ENCODE measurements at regions not wholly inside any gene's neighbourhood (a gene's known extent, or its start where the extent isn't known, plus 50 kb on each side); places are given as distances from the start of the nearest gene placed in this dataset.

DNA sequence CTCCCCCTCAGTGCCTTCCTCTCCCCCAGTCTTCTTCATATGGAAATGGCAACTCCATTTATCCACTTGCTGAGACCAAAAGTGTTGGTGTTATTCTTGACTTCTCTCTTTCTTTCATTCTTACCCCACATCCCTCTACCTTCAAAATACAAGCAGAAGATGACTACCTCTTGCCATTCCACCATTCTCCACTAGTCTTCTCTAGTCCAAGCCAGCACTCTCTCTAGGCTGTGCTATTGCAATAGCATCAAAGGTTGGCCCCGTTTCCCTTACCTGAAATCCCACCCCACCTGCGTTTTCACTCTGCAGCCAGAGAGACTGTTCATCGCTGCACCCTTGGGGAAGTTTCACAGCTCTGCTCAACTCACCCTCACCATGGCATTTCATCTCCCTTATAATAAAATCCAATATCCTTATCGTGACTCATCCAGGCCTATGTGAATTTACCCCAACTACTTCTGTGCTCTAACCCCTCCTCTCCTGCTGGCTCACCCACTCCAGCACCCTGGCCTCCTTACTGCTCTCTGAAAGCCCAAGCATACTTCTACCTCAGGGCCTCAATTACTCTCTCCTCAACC is 109.1 kb downstream of the LSM5 start:
- Mint-ChIP-seq H3K27me3 (peaks cover 21% of the 10 kb centered on the region), H3K9me3 (no peaks in the 10 kb centered on the region), H3K4me3 (no peak overlapping the region), H3K4me1 (ENCODE audit: low read depth) (no peaks in the 10 kb centered on the region), H3K36me3 (ENCODE audit: low read depth) (no peaks in the 10 kb centered on the region), H3K27ac (no peak overlapping the region)
- intact Hi-C loops (cut with micrococcal nuclease) = no loop called here
- POLR2A ChIA-PET = no interaction called here
- CTCF ChIA-PET = no interaction called here
- ATAC-seq (no peak), DNase-seq (no peak)
- TF ChIP-seq, protein P1, sequence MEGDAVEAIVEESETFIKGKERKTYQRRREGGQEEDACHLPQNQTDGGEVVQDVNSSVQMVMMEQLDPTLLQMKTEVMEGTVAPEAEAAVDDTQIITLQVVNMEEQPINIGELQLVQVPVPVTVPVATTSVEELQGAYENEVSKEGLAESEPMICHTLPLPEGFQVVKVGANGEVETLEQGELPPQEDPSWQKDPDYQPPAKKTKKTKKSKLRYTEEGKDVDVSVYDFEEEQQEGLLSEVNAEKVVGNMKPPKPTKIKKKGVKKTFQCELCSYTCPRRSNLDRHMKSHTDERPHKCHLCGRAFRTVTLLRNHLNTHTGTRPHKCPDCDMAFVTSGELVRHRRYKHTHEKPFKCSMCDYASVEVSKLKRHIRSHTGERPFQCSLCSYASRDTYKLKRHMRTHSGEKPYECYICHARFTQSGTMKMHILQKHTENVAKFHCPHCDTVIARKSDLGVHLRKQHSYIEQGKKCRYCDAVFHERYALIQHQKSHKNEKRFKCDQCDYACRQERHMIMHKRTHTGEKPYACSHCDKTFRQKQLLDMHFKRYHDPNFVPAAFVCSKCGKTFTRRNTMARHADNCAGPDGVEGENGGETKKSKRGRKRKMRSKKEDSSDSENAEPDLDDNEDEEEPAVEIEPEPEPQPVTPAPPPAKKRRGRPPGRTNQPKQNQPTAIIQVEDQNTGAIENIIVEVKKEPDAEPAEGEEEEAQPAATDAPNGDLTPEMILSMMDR (IDR thresholded peaks at IDR 0.05) = no peak

DNA sequence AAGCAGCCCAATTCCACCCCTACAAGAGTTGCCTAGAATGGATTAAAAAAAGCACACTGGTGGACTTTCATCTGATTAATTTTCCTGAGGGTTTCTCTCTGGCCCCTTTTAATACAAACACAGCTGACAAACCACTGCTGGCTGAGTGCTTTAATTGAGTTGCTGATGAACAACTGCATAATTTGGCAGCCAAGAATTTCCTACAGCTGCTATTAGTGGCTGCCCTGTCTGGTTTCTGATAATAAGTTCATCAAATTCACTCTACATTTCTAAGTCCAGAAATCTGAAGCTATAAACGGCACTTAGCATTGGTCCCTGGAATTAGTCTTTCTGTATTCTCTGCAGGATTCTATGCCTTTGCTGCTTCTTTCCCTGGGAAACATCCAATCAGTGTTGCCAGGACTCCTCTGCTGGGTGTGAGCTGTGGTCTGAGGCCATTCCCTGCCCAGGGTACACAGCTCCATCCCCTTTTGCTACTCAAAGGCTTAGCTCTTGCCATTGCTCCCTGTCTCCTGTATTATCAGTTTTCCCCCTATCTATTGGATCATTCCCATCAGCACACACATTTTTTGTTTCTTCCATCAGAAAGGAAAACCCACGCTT is 110.6 kb downstream of the LSM5 start:
- Mint-ChIP-seq H3K4me1 (ENCODE audit: low read depth) (no peaks in the 10 kb centered on the region), H3K27ac (no peak overlapping the region), H3K36me3 (ENCODE audit: low read depth) (no peaks in the 10 kb centered on the region), H3K9me3 (no peaks in the 10 kb centered on the region), H3K4me3 (no peak overlapping the region), H3K27me3 (peaks cover 17% of the 10 kb centered on the region)
- TF ChIP-seq, protein P1 (IDR thresholded peaks at IDR 0.05) = no peak
- DNase-seq (no peak), ATAC-seq (no peak)
- intact Hi-C loops (cut with micrococcal nuclease) = no loop called here
- POLR2A ChIA-PET = interaction anchor here (0.9 kb wide), 1 partner anchor 31 kb away, joined by 3 read pairs; no protein-coding TSS in a partner anchor
- CTCF ChIA-PET = no interaction called here

DNA sequence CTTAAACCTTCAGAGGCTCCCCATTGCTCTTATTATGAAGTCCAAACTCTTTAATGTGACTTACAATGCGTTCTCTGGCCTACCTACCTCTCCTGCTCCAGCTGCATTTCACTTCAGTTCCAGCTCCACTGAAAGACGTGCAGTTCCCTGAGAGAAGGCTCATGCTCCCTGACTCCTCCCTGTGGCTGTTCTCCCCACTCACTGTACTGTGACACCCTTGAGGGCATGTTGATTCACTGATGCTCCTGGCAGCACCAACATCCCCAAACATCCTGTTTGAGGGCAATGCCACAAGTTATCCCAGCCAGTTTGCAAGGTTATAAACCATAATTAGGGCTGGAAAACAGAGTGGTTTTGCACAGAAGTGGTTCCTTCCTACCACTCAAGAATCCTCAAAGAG is 111.2 kb downstream of the LSM5 start:
- Mint-ChIP-seq H3K4me1 (ENCODE audit: low read depth) (no peaks in the 10 kb centered on the region), H3K9me3 (no peaks in the 10 kb centered on the region), H3K36me3 (ENCODE audit: low read depth) (no peaks in the 10 kb centered on the region), H3K27me3 (peaks cover 14% of the 10 kb centered on the region), H3K4me3 (no peak overlapping the region), H3K27ac (no peak overlapping the region)
- ATAC-seq (no peak), DNase-seq (no peak)
- TF ChIP-seq, protein P1 (IDR thresholded peaks at IDR 0.05) = no peak
- ChIA-PET CTCF (no interaction called here), POLR2A (interaction anchor here (0.9 kb wide), 1 partner anchor 31 kb away, joined by 3 read pairs; no protein-coding TSS in a partner anchor)
- intact Hi-C loops (cut with micrococcal nuclease) = no loop called here

DNA sequence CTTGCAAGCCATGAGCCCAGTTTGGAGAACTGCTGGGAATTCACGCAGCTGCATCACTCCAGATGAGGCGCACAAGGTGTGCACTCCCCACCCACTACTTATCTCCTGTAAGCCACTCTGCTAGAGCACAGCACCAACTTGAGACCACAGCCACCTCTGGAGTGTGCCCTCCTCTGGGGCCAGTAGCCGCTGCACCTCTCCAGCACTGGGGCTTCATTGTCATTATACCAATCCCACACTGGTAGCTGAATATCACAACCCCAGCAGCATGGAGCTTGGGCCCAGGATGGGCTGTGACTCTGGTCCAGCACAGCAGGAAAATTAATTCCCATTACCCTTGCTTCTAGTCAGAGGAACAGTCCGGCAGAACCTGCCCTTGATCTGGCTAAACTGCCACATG is 125.6 kb downstream of the LSM5 start:
- intact Hi-C loops (cut with micrococcal nuclease) = no loop called here
- DNase-seq = no peak
- Mint-ChIP-seq H3K36me3 (ENCODE audit: low read depth) (no peaks in the 10 kb centered on the region), H3K4me3 (no peak overlapping the region), H3K4me1 (ENCODE audit: low read depth) (no peaks in the 10 kb centered on the region), H3K27me3 (peaks cover 11% of the 10 kb centered on the region), H3K27ac (no peak overlapping the region), H3K9me3 (peaks cover 11% of the 10 kb centered on the region)
- TF ChIP-seq, protein P1 (IDR thresholded peaks at IDR 0.05) = no peak
- ChIA-PET CTCF (interaction anchor here (1.0 kb wide), 1 partner anchor 154 kb away, joined by 4 read pairs; no protein-coding TSS in a partner anchor), POLR2A (no interaction called here)
- ATAC-seq = no peak

DNA sequence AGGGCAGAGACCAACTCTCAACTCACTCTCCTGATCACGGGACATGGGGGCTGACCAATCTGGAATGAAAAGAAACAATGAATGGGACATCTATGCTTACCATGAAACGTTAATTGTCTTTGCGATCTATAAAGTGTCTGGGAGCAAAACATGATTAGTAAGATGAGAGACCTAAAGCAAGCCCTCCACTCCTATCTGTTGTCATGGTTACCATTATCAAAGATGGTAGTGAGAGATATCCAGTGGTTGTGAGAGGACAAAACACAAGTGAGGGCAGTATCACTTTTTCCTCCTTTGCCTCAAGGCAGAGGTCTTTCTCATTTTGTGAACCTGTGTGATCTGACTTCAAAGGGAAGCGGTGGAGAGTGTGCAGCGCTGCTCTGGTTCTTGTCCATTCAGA is 130.1 kb downstream of the LSM5 start:
- DNase-seq (no peak), ATAC-seq (no peak)
- H3K36me3 Mint-ChIP-seq (ENCODE audit: low read depth) = no peaks in the 10 kb centered on the region
- H3K27me3 Mint-ChIP-seq = peaks cover 5% of the 10 kb centered on the region
- intact Hi-C loops (cut with micrococcal nuclease) = no loop called here
- TF ChIP-seq, protein P1 (IDR thresholded peaks at IDR 0.05) = no peak
- H3K4me3 Mint-ChIP-seq = no peak overlapping the region
- CTCF ChIA-PET = interaction anchor here (1.5 kb wide), 1 partner anchor 12 kb away, joined by 8 read pairs; no protein-coding TSS in a partner anchor
- H3K27ac Mint-ChIP-seq = no peak overlapping the region
- no peaks in the 10 kb centered on the region for H3K4me1 Mint-ChIP-seq (ENCODE audit: low read depth)
- H3K9me3 Mint-ChIP-seq = no peaks in the 10 kb centered on the region
- POLR2A ChIA-PET = no interaction called here

Data from activated CD8-positive, alpha-beta T cell treated with anti-CD3 and anti-CD28 coated beads for 36 hours (primary cell).